SK-N-SH treated with all-trans-retinoic acid at 6 μM for 48 hours (cell line): ENCODE measurements at regions not wholly inside any gene's neighbourhood (a gene's known extent, or its start where the extent isn't known, plus 50 kb on each side); places are given as distances from the start of the nearest gene placed in this dataset.

ENCODE experiments used
- GLIS3 ChIP-seq: fragments of 250-450 bp; sonication (Bioruptor Pico); IDR thresholded peaks from 2 replicates; pipeline ENCODE4 v1.5.0; 2020; ENCODE audit warnings: mild to moderate bottlenecking, moderate library complexity
- ZFP30 ChIP-seq: fragments of 450-650 bp; formaldehyde crosslinking; IDR thresholded peaks from 2 replicates; pipeline ENCODE4 v1.5.0; 2022; ENCODE audit warnings: mild to moderate bottlenecking, moderate library complexity
- ZNF70 ChIP-seq: fragments of 450-650 bp; formaldehyde crosslinking; IDR thresholded peaks from 2 replicates; pipeline ENCODE4 v1.5.0; 2020; ENCODE audit warnings: mild to moderate bottlenecking, moderate library complexity

- TF ChIP-seq ZFP30 (CRISPR knock-in tag) (no peak), ZNF70 (no peak), GLIS3 (CRISPR knock-in tag) (no peak)
Observed at GRCh38 chr6:81981812-81982211, 229.3 kb upstream of the TENT5A start.
